Stimulated activated CD4-positive, alpha-beta T cell treated with anti-CD3 and anti-CD28 coated beads, Interleukin-1b, Interleukin-23, amount 100 ng/mL, for 1 hour (primary cell): ENCODE measurements at regions not wholly inside any gene's neighbourhood (a gene's known extent, or its start where the extent isn't known, plus 50 kb on each side); places are given as distances from the start of the nearest gene placed in this dataset.
"Not testable (repeated sequence)": the region's sequence is repeated elsewhere in the genome, so short reads cannot be mapped to it uniquely, and the experiment has no call there.

Experiments used
- DNase-seq, 2 donors: peaks; one replicate each; pipeline ENCODE4 v3.0.0-alpha.2; 2020; ENCODE audit warnings: low read depth in 2 of 2

DNA sequence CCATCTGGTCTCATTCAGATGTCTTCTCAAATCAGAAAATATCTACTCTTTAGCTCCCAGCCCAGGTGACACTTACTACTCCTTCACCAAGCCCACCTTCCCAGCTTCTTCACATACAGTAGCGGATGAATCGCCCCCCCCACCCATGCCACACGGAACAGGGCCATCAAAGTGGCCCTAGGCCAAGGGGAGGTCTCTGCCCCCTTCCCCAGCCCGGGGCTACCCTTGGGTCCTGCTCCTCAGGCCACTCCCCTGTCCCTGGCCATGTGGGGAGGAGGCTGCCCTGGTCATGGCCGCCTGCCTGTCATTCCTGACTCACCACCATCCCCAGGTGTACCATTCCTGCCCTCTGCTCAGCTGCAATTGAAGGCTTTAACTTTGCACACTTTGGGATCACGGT lies 142.8 kb downstream of the NECTIN1 start:
- DNase-seq: no peak

DNA sequence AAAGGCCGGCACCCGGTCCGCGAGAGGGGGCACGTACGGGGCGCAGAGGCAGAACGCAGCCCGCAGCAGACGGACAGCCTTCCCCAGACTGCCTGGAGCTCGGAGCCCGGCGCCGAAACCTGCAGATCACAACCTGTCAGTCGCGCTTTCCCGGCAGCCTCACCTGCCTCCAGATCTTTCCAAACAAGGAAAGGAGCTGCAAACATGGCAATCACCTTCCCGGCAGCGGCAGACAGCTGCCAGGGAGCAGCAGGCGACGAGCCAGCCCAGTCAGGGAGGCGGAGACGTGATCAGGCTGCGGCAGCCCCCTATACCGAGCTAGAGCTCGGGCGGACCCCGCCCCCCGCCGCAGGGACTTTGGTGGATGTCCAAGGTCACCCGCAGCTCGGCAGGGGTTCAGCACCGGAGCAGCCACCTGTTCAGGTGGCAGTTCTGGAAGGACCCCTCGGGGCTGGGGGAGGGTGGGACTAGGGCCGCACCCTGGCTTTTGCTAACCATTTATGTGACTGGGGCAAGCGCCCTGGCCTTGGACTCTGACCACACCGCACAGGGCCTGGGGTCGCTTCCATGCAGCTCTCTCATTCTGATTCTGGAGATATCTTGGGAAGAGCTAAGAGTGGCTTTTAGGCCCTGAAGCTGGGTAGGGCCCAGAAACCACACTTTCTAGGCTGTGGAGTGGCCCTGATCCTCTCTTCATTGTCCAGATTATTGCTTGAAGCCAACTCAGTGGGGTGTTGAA lies 143.8 kb downstream of the NECTIN1 start:
- no peak for DNase-seq

DNA sequence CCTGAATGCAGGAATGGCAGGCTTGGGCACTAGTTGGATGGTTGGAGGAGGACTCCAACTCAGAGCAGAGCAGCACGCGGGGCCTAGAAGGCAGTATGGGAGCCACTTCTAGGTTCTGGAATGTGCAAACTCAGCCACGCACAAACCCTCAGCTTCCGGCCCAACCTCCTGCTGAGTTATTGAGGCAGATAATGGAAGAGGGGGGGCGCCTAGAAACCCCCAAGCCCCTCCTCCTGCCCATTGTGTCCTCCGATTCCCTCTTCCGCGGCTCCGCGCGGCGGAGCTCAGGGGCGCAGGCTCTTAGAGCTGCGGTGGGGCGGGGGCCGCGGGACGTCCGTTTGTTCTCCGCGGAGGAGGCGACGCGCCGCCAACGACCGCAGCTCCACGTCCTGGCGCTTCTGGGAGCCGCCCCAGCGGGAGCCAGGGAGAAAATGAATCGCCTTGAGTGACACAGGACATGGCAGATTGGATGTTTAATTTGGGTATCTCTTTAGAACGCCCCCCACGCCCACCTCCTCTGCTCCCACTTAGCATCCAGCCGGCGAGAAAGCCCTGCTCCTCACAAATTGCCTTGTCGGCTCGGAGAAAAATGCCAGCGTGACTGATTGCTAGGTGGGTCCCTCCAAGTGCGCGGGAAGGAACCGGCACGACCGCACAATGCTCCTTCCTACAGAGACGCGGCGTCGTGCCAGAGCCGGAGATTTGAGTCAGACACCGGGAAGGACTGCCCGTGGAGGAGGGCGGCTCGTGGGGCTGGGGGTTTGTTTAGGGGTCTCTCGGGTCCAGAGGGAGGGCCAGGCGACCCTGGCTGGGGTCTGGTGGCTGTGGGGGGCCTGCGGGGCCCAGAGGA lies 144.6 kb downstream of the NECTIN1 start:
- no peak for DNase-seq

DNA sequence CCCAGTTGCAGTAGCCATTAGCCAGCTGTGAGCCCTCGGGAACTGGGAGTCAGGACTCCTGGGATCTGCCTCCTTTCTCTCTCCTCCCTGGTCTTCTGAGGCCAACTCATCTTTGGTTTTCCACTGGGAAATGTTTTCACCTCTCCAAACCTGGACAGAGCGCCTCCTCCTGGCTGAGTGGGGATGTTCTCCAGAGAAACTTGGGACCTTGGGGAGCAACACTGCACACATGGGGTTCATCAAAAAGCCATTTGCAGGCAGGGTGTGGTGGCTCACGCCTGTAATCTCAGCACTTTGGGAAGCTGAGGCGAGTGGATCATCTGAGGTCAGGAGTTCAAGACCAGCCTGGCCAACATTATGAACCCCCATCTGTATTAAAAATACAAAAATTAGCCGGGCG lies 145.4 kb downstream of the NECTIN1 start:
- DNase-seq: no peak

DNA sequence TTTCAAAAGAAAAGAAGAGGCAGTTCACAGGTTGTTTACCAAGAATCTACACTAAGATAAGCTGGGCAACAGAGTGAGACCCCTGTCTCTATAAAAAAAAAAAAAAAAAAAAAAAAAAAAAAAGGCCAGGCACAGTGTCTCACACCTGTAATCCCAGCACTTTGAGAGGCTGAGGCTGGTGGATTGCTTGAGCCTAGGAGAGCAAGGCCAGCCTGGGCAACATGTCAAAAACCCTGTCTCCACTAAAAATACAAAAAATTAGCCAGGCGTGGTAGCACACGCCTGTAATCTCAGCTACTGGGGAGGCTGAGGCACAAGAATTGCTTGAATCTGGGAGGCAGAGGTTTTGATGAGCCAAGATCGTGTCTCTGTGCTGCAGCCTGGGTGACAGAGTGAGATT lies 147.6 kb downstream of the NECTIN1 start:
- not testable (repeated sequence) for DNase-seq

DNA sequence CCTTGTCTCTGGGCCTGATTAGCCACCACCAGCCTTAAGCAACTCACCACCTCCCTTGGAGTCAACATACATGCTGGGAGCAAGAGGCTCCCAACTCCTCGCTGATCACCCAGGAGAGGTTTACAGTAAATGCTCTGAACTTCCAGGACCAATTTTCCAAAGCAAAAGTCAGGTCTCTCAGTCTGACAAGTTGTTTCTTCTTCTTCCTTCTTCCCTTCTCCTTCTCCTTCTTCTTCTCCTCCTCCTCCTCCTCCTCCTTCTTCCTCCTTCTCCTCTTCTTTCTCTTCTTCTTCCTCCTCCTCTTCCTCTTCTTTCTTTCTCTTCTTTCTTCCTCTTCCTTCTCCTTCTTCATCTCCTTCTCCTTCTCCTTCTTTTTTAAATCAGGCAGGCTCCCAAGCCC lies 148.2 kb downstream of the NECTIN1 start:
- DNase-seq: no peak

DNA sequence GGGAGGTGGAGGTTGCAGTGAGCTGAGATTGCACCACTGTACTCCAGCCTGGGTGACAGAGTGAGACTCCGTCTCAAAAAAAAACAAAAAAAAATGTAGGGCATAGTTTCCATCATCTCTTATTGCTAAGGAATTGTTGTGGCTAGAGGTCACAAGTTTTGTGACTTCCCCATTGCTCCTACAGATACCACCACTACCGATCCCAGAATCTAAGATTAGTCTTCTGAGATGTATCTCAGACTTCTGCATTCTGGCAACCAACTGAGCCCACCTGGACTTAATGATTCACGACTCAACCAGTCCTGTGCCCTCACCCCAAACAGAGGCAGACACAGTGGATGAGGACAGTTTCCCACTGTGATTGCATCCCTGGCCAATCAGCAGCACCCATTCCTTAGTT lies 148.9 kb downstream of the NECTIN1 start:
- no peak for DNase-seq

DNA sequence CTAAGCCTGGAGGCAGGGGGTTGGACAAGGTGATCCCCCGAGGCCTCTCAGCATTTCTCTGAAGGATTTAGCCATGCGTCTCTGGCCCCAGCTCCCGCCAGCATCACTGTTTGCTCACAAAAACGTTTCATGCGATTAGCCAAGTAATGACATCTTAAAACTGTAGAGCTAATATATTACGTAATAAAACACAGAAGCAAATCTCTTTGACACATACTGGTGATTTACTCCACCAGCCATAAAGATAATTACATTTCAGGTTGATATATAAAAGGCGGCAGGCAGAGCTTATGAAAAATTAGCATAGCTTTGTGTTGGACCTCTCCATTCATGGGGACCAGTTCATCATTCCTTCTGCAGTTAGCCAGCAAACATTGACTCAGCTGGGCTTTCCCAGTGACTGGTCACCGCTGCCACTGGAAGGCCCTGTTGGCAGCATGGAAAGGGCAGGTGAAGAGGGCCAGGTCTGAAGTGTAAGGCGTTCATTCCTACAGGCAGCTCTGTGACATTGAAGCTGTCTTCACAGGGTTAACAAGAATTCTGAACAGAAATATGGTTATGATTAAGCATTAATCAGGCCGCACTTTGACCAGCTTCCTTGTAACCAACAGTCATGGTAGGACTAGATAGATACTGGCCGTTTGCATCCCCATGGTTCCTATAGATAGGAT lies 150.3 kb downstream of the NECTIN1 start:
- no peak for DNase-seq

DNA sequence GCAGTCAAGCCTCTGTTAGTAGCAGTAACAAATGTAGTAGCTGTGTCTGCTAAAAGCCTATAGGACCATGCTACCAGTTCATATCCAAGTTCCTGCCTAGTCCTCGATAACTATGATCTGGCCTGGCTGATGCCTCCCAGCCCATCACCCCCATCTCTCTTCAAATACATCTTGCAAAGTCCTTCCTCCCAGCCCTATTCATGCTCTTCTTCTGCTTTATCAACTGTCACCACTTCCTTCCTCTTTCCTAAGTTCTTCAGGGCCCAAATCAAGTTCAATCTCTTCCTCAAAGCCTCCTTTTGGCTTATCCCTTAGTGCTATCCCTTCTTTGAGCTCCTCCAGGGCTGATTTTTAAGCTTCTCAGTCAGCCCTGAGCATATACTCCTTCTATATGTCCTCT lies 150.9 kb upstream of the THY1 start:
- DNase-seq: no peak

DNA sequence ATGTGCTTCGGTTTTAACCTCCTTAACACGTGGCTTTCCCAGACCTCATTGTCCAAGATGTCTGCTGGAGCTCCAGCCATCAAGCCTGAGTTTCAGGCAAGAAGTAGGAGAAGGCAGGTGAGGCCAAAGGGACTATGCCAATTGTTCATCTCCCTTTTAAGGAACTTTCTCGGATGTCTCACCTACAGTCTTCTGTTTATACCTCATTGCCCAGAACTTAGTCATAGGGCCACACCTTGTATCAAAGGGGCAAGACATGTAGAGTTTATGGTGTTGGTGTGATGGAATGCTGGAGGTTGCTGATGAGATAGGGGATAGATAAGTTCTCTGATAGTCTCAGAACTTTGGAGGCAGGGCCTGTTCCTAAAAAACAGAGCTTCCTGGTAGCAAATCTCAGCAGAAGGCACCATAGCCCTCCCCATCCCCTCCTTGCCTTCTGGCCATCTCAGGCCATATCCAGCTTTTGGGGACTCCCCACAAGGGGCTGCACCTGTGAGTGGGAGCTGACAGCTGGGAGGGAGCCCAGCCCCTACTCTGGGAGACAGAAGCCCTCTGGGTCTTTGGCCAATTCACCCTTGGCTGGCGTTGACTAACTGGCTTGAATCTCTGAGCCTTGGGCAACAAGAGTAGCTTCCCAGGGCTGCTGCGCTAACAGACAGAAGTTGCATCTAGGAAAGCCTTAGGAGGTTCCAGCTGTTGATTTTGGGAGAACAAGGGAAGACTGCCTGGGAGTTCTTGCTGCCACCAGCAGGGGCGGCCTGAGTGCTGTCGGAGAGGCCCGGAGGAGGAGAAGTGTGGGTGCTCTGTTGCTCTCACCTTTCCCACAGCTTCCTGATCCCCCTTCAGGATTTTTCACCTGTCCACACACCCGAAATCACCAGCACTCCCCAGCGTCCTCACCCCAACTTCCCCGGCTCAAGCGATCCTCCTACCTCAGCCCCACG lies 149.8 kb upstream of the THY1 start:
- no peak for DNase-seq

DNA sequence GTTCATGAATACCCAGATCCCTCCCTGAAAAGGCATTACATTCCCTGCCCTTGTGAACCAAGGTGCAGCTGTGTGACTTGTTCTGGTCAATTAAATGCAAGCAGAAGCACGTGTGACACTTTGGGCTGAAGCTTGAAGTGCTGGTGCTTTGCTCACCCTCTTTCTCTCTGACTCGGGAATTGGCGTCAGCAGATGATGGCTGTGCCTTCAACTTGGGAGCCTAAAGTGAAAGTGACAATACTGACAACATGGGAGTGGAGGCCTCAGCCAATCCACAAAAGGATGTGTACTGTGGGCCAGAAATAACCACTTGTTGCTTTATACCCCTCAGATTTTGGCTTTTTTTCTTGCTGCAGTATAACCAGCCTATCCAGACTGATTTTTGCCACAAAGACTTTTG lies 148.3 kb upstream of the THY1 start:
- DNase-seq: no peak

DNA sequence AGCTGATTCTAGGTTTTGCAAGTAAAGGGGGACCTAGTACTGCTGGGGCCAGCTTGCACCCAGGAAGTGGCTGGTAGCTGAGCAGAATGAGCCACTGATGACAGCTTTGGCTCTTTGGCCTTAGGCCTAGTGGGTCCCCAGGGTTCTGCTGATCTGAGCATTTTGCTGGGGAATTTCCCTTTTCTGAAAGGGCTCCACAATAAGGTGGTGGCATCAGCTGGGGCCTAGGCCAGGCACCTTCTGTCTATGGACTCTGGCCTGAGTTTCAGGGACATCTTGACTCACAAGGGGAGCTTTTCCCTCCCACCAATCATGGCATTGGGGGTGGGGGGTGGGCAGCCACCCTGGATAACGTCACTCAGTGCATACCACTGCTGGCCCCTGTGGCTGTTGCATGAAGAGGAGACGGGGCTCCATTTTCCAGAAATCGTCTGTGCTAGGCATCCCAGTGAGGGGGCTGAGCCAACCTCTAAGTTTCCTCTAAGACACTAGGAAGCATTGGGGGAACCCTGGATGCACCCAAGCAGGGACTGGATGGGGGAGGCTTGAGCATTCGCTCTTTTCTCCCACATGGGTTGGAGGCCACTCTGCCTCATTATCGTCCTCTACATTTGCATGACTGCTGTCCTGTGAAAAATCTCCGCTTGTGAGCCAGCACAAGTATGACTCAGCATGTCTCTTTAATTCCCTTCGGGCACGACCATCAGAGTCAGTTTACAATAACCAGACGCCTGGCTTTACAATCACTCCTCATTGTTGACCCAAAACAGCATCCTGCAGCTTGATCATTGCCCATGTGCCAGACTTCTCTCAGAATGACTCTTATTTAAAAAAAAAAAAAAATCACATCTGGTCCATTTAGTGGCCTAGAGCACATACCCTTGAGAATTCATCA lies 145.0 kb upstream of the THY1 start:
- DNase-seq: no peak

DNA sequence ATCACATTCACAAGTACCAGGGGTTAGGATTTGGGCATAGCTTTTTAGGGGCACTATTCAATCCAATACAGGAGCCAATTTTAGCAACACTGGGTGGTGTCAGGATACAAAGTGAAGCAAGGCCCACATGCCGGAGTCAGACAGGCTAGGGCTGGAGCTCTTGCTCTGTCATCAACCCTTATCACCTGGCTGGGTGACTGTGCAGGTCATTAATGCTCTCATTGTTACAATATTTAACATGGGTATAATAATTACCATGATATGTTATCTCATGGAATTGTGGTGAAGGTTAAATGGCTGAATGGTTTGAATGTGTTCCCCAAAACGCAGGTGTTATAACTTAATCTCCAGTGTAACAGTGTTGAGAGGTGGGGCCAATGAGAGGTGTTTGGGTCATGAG lies 143.3 kb upstream of the THY1 start:
- DNase-seq: no peak

DNA sequence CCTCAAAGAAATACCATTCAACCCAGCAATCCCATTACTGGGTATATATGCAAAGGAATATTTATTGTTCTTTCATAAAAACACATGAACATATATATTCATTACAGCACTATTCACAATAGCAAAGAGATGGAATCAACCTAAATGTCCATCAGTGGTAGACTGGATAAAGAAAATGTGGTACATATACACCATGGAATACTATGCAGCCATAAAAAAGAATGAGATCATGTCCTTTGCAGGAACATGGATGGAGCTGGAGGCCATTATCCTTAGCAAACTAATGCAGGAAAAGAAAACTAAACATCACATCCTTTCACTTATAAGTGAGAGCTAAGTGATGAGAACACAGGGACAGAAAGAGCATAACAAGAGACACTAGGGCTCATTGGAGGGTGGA lies 142.7 kb upstream of the THY1 start:
- not testable (repeated sequence) for DNase-seq

DNA sequence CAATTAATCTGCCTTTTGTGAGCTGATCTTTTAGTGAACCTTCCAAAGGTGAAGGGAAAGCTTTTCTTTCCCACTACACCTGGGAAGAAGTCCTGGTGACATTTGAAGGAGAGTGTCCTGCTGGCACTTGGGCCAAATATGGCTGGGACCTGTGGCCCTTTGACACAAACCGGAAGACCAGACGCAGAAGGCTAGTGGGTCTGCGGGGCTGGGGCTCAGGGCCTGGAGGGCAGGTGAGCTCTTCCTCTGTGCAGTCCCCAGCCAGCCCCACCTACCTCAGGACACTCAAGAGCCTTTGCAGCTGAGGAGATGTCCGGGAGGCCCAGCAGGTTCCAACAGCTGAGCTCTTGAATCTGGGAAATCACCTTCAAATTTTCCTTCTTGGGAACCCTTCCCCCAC lies 138.0 kb upstream of the THY1 start:
- no peak for DNase-seq

DNA sequence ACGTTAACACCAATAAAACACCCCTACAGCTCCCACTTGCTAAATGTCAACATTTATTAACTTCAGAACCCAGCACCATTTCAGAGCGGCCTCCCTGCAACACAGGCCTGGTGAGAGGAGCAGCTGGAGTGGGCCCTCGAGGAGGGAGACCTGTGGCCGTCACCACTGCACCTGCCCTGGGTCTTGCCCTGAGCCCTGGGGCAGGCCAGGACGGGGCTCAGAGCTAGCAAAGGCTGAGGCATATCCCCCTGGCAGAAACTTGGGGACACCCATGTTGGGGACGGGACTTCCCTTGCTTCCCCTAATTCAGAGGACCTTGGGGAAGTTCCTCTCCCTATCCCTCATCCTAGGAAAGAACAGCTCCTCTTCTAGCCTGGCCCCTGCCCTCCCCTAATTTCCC lies 137.3 kb upstream of the THY1 start:
- DNase-seq: no peak

DNA sequence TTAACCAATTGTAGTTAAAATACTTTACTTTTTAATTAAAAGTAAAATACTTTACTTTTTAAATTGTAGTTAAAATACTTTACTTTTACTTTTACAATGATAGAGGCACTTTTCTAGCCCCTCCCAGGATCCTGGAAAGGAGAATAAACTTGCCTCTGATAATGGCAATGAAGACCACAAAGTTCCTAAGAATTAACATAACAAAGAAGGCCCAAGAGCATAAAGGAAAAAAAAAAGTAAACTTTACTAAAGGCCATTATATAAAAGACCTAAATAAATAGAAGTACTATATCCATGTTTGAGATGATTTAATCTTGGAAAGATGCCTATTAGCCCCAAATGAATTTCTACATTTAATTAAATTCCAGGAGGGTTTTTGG lies 129.1 kb upstream of the THY1 start:
- no peak for DNase-seq

DNA sequence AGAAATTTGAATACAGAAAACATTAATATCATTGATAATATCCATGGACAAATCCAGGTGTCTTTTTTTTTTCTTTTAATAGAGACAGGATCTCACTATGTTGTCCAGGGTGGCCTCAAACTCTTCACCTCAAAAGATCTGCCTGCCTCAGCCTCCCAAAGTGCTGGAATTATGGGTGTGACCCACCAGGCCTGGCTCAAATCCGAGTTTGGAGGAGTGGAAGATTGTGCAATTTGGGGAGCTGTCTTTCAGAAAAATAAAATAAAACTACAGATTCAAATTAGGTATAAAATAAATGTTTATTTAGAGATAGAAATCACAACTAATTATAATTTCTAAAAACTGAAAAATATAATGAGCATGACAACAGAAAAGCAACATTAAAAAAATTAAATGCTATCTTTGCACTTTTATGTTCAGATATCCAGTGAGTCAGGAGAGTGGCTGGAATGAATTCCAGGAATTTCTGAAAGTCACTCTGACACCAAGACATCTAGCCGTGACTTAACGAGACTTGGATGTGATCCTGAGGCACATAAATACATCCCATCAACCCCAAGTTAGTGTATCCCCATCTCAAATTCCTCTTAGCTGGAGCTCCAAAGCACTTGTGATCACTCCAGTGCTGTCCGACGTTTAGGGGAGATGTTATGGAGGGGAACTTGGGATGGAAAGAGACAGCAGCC lies 128.6 kb upstream of the THY1 start:
- no peak for DNase-seq

DNA sequence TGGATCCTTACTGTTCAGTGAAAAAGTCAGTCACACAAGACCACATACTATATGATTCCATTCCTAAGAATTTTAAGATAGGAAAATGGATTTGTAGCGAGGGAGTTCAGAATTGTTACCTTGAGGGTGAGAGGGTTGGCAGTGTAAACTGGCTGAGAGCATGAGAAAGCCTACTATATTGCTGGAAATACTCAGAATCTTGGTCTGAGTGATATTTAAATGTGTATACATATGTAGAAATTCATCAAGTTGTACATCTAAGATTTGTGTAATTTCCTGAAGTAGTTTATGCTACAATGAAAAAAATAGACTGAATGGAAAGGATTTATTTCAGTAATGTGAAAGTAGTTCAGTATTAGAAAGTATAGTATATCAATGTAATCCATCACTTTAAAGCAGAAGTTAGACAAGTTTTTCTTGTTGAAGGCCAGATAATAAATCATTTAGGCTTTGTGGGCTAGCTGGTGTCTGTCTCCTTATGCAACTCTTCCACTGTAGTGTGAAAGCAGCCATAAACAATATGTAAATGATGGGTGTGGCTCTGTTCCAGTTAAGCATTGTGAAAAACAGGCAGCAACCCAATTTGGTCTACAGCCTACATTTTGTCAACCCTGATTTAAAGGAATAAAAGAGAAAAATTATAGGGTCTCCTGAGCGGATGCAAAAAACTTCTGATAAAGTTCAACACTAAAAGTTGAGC lies 127.2 kb upstream of the THY1 start:
- DNase-seq: no peak
